ENCODE measurements at regions not wholly inside any gene's neighbourhood (a gene's known extent, or its start where the extent isn't known, plus 50 kb on each side); places are given as distances from the start of the nearest gene placed in this dataset.

DNA sequence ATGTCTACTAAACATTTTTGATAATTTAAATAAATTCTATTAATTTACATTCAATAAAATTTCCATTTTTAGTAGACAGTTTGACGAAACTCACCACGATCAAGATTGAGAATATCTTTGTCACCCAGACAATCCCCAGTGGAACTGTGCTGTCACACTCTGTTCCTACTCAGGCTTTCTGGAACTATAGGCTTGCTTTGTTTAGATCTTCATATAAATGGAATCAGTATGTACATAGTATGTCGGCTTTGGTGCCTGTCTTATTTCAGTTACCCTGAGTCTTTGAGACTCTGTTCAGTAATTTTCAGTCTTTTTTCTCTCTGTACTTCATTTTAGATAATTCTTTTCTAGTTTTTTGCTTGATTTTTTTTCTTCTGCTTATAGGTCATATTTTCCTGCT lies 163.5 kb upstream of the EMCN start:
- Histone ChIP-seq H2AFZ (no peak overlapping the region), H3K4me2 (no peak overlapping the region), H3K9me3 (ENCODE audit: insufficient read depth, low read depth) (no peaks in the 10 kb centered on the region), H3K4me1 (replicated peaks; ENCODE audit: insufficient read depth) (no peaks in the 10 kb centered on the region), H3K36me3 (ENCODE audit: low read depth) (no peaks in the 10 kb centered on the region), H4K20me1 (ENCODE audit: insufficient read depth) (no peaks in the 10 kb centered on the region), H3K27ac (no peak overlapping the region), H3K79me2 (ENCODE audit: low read depth) (no peaks in the 10 kb centered on the region), H3K9me2 (ENCODE audit: insufficient read depth) (no peaks in the 10 kb centered on the region), H3K4me3 (no peak overlapping the region), H3F3A (ENCODE audit: insufficient read depth, low read depth) (no peaks in the 10 kb centered on the region), H3K27me3 (ENCODE audit: insufficient read depth, low read depth) (no peaks in the 10 kb centered on the region)
- DNase-seq, result no peak
- TF ChIP-seq EZH2 (IDR thresholded peaks at IDR 0.05; ENCODE audit: low read depth), result no peak
- TF ChIP-seq, protein P1, sequence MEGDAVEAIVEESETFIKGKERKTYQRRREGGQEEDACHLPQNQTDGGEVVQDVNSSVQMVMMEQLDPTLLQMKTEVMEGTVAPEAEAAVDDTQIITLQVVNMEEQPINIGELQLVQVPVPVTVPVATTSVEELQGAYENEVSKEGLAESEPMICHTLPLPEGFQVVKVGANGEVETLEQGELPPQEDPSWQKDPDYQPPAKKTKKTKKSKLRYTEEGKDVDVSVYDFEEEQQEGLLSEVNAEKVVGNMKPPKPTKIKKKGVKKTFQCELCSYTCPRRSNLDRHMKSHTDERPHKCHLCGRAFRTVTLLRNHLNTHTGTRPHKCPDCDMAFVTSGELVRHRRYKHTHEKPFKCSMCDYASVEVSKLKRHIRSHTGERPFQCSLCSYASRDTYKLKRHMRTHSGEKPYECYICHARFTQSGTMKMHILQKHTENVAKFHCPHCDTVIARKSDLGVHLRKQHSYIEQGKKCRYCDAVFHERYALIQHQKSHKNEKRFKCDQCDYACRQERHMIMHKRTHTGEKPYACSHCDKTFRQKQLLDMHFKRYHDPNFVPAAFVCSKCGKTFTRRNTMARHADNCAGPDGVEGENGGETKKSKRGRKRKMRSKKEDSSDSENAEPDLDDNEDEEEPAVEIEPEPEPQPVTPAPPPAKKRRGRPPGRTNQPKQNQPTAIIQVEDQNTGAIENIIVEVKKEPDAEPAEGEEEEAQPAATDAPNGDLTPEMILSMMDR (conservative IDR thresholded peaks at IDR 0.05), result no peak
- ChIA-PET POLR2A (ENCODE audit: unreplicated experiment) (no interaction called here), CTCF (interaction anchor here (0.7 kb wide), 1 partner anchor 1519 kb away, joined by 3 read pairs; no protein-coding TSS in a partner anchor)
- BruUV-seq (replicated peaks), result no TSS peak
- intact Hi-C loops (cut with micrococcal nuclease; ENCODE audit: unreplicated experiment), result no loop called here

DNA sequence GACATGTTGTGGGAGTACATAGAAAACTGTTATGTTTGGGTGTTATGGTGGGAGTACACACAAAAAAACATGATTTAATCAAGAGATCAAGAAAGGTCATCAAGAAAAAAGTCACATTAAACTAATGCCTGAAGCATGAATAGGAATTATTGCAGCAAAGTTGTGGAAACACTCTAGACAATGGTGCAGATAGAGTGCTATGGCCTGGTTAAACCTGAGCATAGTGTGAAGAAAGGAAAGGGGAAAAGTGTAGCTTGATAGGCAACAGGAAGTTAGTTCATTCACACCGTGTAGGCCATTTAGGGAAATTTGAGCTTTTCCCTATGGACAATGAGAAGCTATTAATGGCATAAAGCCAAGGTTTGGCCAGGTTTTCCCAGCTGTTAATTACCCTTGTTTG lies 162.1 kb upstream of the EMCN start:
- Histone ChIP-seq H3K36me3 (ENCODE audit: low read depth) (no peaks in the 10 kb centered on the region), H3K9me2 (ENCODE audit: insufficient read depth) (no peaks in the 10 kb centered on the region), H4K20me1 (ENCODE audit: insufficient read depth) (no peaks in the 10 kb centered on the region), H3K27me3 (ENCODE audit: insufficient read depth, low read depth) (no peaks in the 10 kb centered on the region), H3K4me3 (no peak overlapping the region), H3K27ac (no peak overlapping the region), H3K4me2 (no peak overlapping the region), H3K9me3 (ENCODE audit: insufficient read depth, low read depth) (no peaks in the 10 kb centered on the region), H2AFZ (no peak overlapping the region), H3K4me1 (replicated peaks; ENCODE audit: insufficient read depth) (no peaks in the 10 kb centered on the region), H3F3A (ENCODE audit: insufficient read depth, low read depth) (no peaks in the 10 kb centered on the region), H3K79me2 (ENCODE audit: low read depth) (no peaks in the 10 kb centered on the region)
- POLR2A ChIA-PET (ENCODE audit: unreplicated experiment), result no interaction called here
- intact Hi-C loops (cut with micrococcal nuclease; ENCODE audit: unreplicated experiment), result no loop called here
- DNase-seq, result no peak
- BruUV-seq (replicated peaks), result no TSS peak
- CTCF ChIA-PET, result no interaction called here
- TF ChIP-seq, protein P1 (conservative IDR thresholded peaks at IDR 0.05), result no peak
- no peak for TF ChIP-seq EZH2 (IDR thresholded peaks at IDR 0.05; ENCODE audit: low read depth)

DNA sequence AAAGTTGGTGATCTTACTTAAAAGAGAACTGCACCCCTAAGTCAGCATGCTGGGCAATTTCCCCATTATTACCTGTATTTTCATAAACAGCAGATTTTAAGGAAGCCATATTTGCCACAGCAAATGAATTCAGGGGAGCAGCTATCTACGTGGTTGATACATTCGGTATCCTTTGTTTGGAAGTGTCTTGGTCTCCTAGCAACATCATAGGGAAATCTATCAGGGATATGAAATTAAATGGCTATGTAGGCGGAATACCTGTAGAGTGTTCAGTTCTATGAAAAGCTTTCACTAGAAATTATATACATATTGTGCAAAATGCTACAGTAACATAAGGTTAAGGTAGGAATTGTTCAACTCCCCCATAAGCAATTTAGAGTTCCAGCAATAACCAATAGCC lies 157.2 kb upstream of the EMCN start:
- POLR2A ChIA-PET (ENCODE audit: unreplicated experiment), result no interaction called here
- intact Hi-C loops (cut with micrococcal nuclease; ENCODE audit: unreplicated experiment), result no loop called here
- Histone ChIP-seq H3K4me3 (no peak overlapping the region), H3K79me2 (ENCODE audit: low read depth) (no peaks in the 10 kb centered on the region), H3K27ac (no peak overlapping the region), H3K4me1 (replicated peaks; ENCODE audit: insufficient read depth) (no peaks in the 10 kb centered on the region), H3K9me2 (ENCODE audit: insufficient read depth) (no peaks in the 10 kb centered on the region), H3K4me2 (no peak overlapping the region), H3K9me3 (ENCODE audit: insufficient read depth, low read depth) (no peaks in the 10 kb centered on the region), H3K36me3 (ENCODE audit: low read depth) (no peaks in the 10 kb centered on the region), H3F3A (ENCODE audit: insufficient read depth, low read depth) (no peaks in the 10 kb centered on the region), H4K20me1 (ENCODE audit: insufficient read depth) (no peaks in the 10 kb centered on the region), H3K27me3 (ENCODE audit: insufficient read depth, low read depth) (no peaks in the 10 kb centered on the region), H2AFZ (no peak overlapping the region)
- no peak for DNase-seq
- CTCF ChIA-PET, result no interaction called here
- TF ChIP-seq EZH2 (IDR thresholded peaks at IDR 0.05; ENCODE audit: low read depth), result no peak
- TF ChIP-seq, protein P1 (conservative IDR thresholded peaks at IDR 0.05), result no peak
- no TSS peak for BruUV-seq (replicated peaks)
